Neural progenitor cell (in vitro differentiated cells): ENCODE measurements at regions not wholly inside any gene's neighbourhood (a gene's known extent, or its start where the extent isn't known, plus 50 kb on each side); places are given as distances from the start of the nearest gene placed in this dataset.

Source experiments
- DNase-seq: peaks from one replicate; pipeline ENCODE4 v3.0.0-alpha.2; 2016; ENCODE audit warnings: low spot score
- H2AFZ ChIP-seq: fragments of 200-600 bp; sonication (generic); replicated peaks from 2 replicates; pipeline ENCODE4 v1.6.1; 2016; ENCODE audit warnings: antibody characterized with exemption
- H3F3A ChIP-seq: fragments of 200-600 bp; sonication (generic); 2 replicates; pipeline ENCODE4 v1.6.1; 2016; ENCODE audit warnings: antibody characterized with exemption, low read depth
- H3K27ac ChIP-seq: fragments of 200-600 bp; sonication (generic); 2 replicates; pipeline ENCODE4 v1.5.1; 2016; ENCODE audit warnings: mild to moderate bottlenecking
- H3K27me3 ChIP-seq: fragments of 200-600 bp; sonication (generic); 2 replicates; pipeline ENCODE4 v1.6.1; 2016; ENCODE audit warnings: mild to moderate bottlenecking, moderate library complexity
- H3K36me3 ChIP-seq: fragments of 200-600 bp; sonication (generic); 2 replicates; pipeline ENCODE4 v1.5.1; 2016
- H3K4me1 ChIP-seq: fragments of 200-600 bp; sonication (generic); 2 replicates; pipeline ENCODE4 v1.6.1; 2016; ENCODE audit warnings: mixed run types
- H3K4me2 ChIP-seq: fragments of 200-600 bp; sonication (generic); 2 replicates; pipeline ENCODE4 v1.6.1; 2016
- H3K4me3 ChIP-seq: fragments of 200-600 bp; sonication (generic); 2 replicates; pipeline ENCODE4 v1.5.1; 2016
- H3K79me2 ChIP-seq: fragments of 200-600 bp; sonication (generic); 2 replicates; pipeline ENCODE4 v1.6.1; 2016; ENCODE audit warnings: low read depth
- H3K9ac ChIP-seq: fragments of 200-600 bp; sonication (generic); 2 replicates; pipeline ENCODE4 v1.6.1; 2016
- H3K9me3 ChIP-seq: fragments of 200-600 bp; sonication (generic); 2 replicates; pipeline ENCODE4 v1.5.1; 2016; ENCODE audit warnings: low read depth
- H4K20me1 ChIP-seq: fragments of 200-600 bp; sonication (generic); 2 replicates; pipeline ENCODE4 v1.6.1; 2016; ENCODE audit warnings: low read depth
- H3K27ac Mint-ChIP-seq: 3 replicates; pipeline ENCODE4 v1.8.0; 2021; ENCODE audit warnings: mixed read lengths
- H3K27me3 Mint-ChIP-seq: 2 replicates; pipeline ENCODE4 v1.8.0; 2022; ENCODE audit warnings: low read depth, mild to moderate bottlenecking, inconsistent platforms, moderate library complexity, mixed read lengths; ENCODE audit not compliant: insufficient read depth
- H3K36me3 Mint-ChIP-seq: 3 replicates; pipeline ENCODE4 v1.8.0; 2021; ENCODE audit warnings: mixed read lengths
- H3K4me1 Mint-ChIP-seq: 3 replicates; pipeline ENCODE4 v1.8.0; 2021; ENCODE audit warnings: mixed read lengths
- H3K4me3 Mint-ChIP-seq: 3 replicates; pipeline ENCODE4 v1.8.0; 2021; ENCODE audit warnings: mild to moderate bottlenecking, moderate library complexity, mixed read lengths
- H3K9me3 Mint-ChIP-seq: 3 replicates; pipeline ENCODE4 v1.8.0; 2020; ENCODE audit warnings: mixed read lengths
- CTCF ChIP-seq: fragments of 200-600 bp; sonication (generic); IDR thresholded peaks from 2 replicates; pipeline ENCODE4 v1.5.1; 2017; ENCODE audit warnings: antibody characterized with exemption, mild to moderate bottlenecking
- EZH2 ChIP-seq: fragments of 200-600 bp; sonication (generic); IDR thresholded peaks from 2 replicates; pipeline ENCODE4 v1.6.1; 2017; ENCODE audit warnings: antibody characterized with exemption, mild to moderate bottlenecking, moderate library complexity
- EZH2phosphoT487 ChIP-seq: fragments of 200-600 bp; sonication (generic); IDR thresholded peaks from 2 replicates; pipeline ENCODE4 v1.6.1; 2017; ENCODE audit warnings: antibody characterized with exemption

DNA sequence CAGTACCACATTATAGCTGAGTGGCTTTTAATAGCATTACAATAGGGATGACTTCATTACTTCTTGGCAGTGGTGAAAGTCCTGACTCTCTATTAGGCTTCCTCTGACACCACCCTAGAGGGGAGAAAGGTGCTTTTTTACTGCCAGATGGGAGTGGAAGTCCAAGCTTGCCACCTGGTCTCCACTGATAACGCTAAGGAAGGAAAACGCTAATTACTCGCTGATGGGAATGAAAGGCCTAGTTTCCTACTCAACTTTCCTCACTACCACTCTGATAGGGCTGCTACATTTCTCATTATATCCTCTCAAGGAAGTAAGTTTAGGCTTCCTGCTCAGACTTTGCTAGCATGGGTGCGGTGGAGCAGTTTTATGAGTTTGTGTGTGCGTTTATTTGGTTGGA is 62.3 kb upstream of the PAGE3 start:
- H4K20me1 ChIP-seq: no peaks in the 10 kb centered on the region
- Mint-ChIP-seq H3K4me3 (no peak overlapping the region), H3K27ac (no peak overlapping the region), H3K9me3 (peaks cover 5% of the 10 kb centered on the region), H3K36me3 (no peaks in the 10 kb centered on the region), H3K4me1 (no peaks in the 10 kb centered on the region), H3K27me3 (peaks cover 2% of the 10 kb centered on the region)
- H3K4me3 ChIP-seq: no peak overlapping the region
- H3K9me3 ChIP-seq: peaks cover 29% of the 10 kb centered on the region
- H3K9ac ChIP-seq: no peak overlapping the region
- no peaks in the 10 kb centered on the region for H3K4me1 ChIP-seq
- no peaks in the 10 kb centered on the region for H3K79me2 ChIP-seq
- no peak for DNase-seq
- TF ChIP-seq EZH2 (no peak), CTCF (no peak), EZH2phosphoT487 (no peak)
- no peak overlapping the region for H3K27ac ChIP-seq
- no peaks in the 10 kb centered on the region for H3F3A ChIP-seq
- no peaks in the 10 kb centered on the region for H3K27me3 ChIP-seq
- no peak overlapping the region for H3K4me2 ChIP-seq
- H3K36me3 ChIP-seq: no peaks in the 10 kb centered on the region
- no peak overlapping the region for H2AFZ ChIP-seq

- H3K9me3 ChIP-seq: peaks cover 3% of the 10 kb centered on the region
- no peak overlapping the region for H3K4me2 ChIP-seq
- H3K27me3 ChIP-seq: no peaks in the 10 kb centered on the region
- Mint-ChIP-seq H3K36me3 (no peaks in the 10 kb centered on the region), H3K4me1 (no peaks in the 10 kb centered on the region), H3K4me3 (no peak overlapping the region), H3K9me3 (no peaks in the 10 kb centered on the region), H3K27ac (no peak overlapping the region), H3K27me3 (peaks cover 5% of the 10 kb centered on the region)
- no peaks in the 10 kb centered on the region for H3K36me3 ChIP-seq
- no peak overlapping the region for H2AFZ ChIP-seq
- H3K4me3 ChIP-seq: no peak overlapping the region
- no peaks in the 10 kb centered on the region for H3K79me2 ChIP-seq
- no peak overlapping the region for H3K9ac ChIP-seq
- DNase-seq: no peak
- H3K27ac ChIP-seq: no peak overlapping the region
- no peak for TF ChIP-seq EZH2phosphoT487
- no peak for TF ChIP-seq CTCF
- no peak for TF ChIP-seq EZH2
- H3F3A ChIP-seq: no peaks in the 10 kb centered on the region
- H4K20me1 ChIP-seq: no peaks in the 10 kb centered on the region
- H3K4me1 ChIP-seq: no peaks in the 10 kb centered on the region
Measured at GRCh38 chrX:55335296-55335695, 70.6 kb upstream of the PAGE3 start.

DNA sequence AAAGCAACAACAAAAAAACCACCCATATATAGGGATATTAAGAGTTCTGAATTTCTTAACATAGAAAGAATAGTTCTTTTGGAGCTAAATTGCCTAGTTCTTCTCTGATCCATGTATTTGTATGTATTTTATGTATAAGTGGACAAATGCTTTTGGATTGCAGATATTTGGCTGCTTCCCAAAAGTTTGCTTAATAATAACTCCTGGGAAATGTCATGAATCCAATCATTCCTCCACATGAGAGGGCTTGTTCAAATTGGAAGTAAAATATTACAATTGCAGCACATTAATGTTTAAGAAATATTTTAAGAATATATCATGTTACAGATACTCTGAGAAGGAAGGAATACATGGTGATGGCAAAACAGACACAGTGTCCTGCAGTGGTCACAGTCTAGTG is 71.5 kb upstream of the PAGE3 start:
- Mint-ChIP-seq H3K27ac (no peak overlapping the region), H3K4me1 (no peaks in the 10 kb centered on the region), H3K36me3 (no peaks in the 10 kb centered on the region), H3K9me3 (no peaks in the 10 kb centered on the region), H3K27me3 (peaks cover 6% of the 10 kb centered on the region), H3K4me3 (no peak overlapping the region)
- Histone ChIP-seq H3K79me2 (no peaks in the 10 kb centered on the region), H3F3A (no peaks in the 10 kb centered on the region), H3K36me3 (no peaks in the 10 kb centered on the region), H3K27me3 (no peaks in the 10 kb centered on the region), H3K4me3 (no peak overlapping the region), H3K27ac (no peak overlapping the region), H3K9me3 (peaks cover 3% of the 10 kb centered on the region), H3K4me1 (no peaks in the 10 kb centered on the region), H3K4me2 (no peak overlapping the region), H3K9ac (no peak overlapping the region), H4K20me1 (no peaks in the 10 kb centered on the region), H2AFZ (no peak overlapping the region)
- DNase-seq: no peak
- TF ChIP-seq CTCF: no peak
- no peak for TF ChIP-seq EZH2phosphoT487
- TF ChIP-seq EZH2: no peak
